K562 (cell line): ENCODE measurements at regions not wholly inside any gene's neighbourhood (a gene's known extent, or its start where the extent isn't known, plus 50 kb on each side); places are given as distances from the start of the nearest gene placed in this dataset.

ENCODE experiments used
- ATAC-seq: fragments of 200-7000 bp; cut with Tn5 transposase; 3 replicates; pipeline ENCODE4 v1.9.1; 2020; ENCODE audit warnings: moderate library complexity
- BruUV-seq: library from RNA; stranded (reverse); fragments of 400-500 nt; replicated peaks from 2 replicates; lab custom pipeline; 2021; lab: Mats Ljungman, UMichigan
- CTCF ChIA-PET: fragments of 300-600 bp; formaldehyde crosslinking; extraction: SDS; loops from one replicate; lab custom pipeline; 2021; ENCODE audit warnings: low intra/inter-chr PET ratio; lab: Yijun Ruan, JAX
- POLR2A ChIA-PET: fragments of 300-600, 350-650 bp; sonication (Branson Sonifier 250); formaldehyde crosslinking; extraction: SDS; loops from one replicate; lab custom pipeline; 2021; ENCODE audit warnings: antibody characterized with exemption, inconsistent platforms; lab: Yijun Ruan, JAX
- DNase-seq, 4 experiments: peaks; one replicate each; pipeline versions ENCODE4 v3.0.0 to v3.0.0-alpha.2; 2011 to 2018; ENCODE audit warnings: low spot score in 3 of 4, mixed read lengths in 3 of 4; ENCODE audit errors: extremely low read depth in 1 of 4
- FAIRE-seq: peaks from 2 replicates; lab custom pipeline; 2011; peaks lifted over from hg19 to GRCh38; lab: Jason Lieb, UNC
- H2AFZ ChIP-seq: 2 replicates; pipeline ENCODE4 v1.6.0; 2011; ENCODE audit warnings: low read depth, low read length, control low read depth, inconsistent platforms
- H3K27ac ChIP-seq: fragments of 200-600 bp; 3 replicates; pipeline ENCODE4 v1.8.0; 2011; ENCODE audit warnings: low read depth, mild to moderate bottlenecking, control low read depth, inconsistent platforms, low read length, moderate library complexity, mixed read lengths; ENCODE audit errors: extremely low read depth
- H3K27me3 ChIP-seq, 2 experiments: fragments of 300-600 bp in 1 of 2; 2 replicates in 1 of 2; 3 replicates in 1 of 2; pipeline versions ENCODE4 v1.6.0 to v1.8.0; 2011; ENCODE audit warnings: inconsistent platforms in 2 of 2, low read length in 2 of 2, mild to moderate bottlenecking in 1 of 2, mixed read lengths in 1 of 2, moderate library complexity in 1 of 2; ENCODE audit not compliant: control insufficient read depth in 2 of 2, insufficient read depth in 2 of 2
- H3K36me3 ChIP-seq: fragments of 300-600 bp; 3 replicates; pipeline ENCODE4 v1.8.0; 2011; ENCODE audit warnings: mild to moderate bottlenecking, low read length, inconsistent platforms; ENCODE audit not compliant: control insufficient read depth, insufficient read depth
- H3K4me1 ChIP-seq, 2 experiments: fragments of 200-600 bp in 1 of 2; replicated peaks in 1 of 2; 2 replicates in 1 of 2; 3 replicates in 1 of 2; pipeline versions ENCODE4 v1.5.1 to v1.8.0; 2011; ENCODE audit warnings: inconsistent platforms in 2 of 2, low read length in 2 of 2, mild to moderate bottlenecking in 1 of 2, mixed read lengths in 1 of 2, moderate library complexity in 1 of 2; ENCODE audit not compliant: control insufficient read depth in 2 of 2, insufficient read depth in 2 of 2
- H3K4me2 ChIP-seq: 2 replicates; pipeline ENCODE4 v1.6.1; 2011; ENCODE audit warnings: low read length, control low read depth, inconsistent platforms, mixed read lengths; ENCODE audit not compliant: insufficient read depth
- H3K4me3 ChIP-seq: fragments of 200-600 bp; sonication (generic), shearing (Covaris generic); 2 replicates; pipeline ENCODE4 v1.5.1; 2016; ENCODE audit warnings: control low read depth, inconsistent platforms
- H3K79me2 ChIP-seq: fragments of 200-600 bp; 3 replicates; pipeline ENCODE4 v1.8.0; 2011; ENCODE audit warnings: low read length, inconsistent platforms; ENCODE audit not compliant: control insufficient read depth, insufficient read depth
- H3K9ac ChIP-seq, 2 experiments: 2 replicates each; pipeline versions ENCODE4 v1.6.0 to v1.6.1; 2011; ENCODE audit warnings: low read depth in 2 of 2, low read length in 2 of 2, control low read depth in 1 of 2, inconsistent platforms in 1 of 2, mild to moderate bottlenecking in 1 of 2, mixed read lengths in 1 of 2; ENCODE audit not compliant: insufficient read depth in 1 of 2
- H3K9me1 ChIP-seq: one replicate; pipeline ENCODE4 v1.6.0; 2011; ENCODE audit warnings: inconsistent platforms, mild to moderate bottlenecking, low read length, moderate library complexity; ENCODE audit not compliant: control insufficient read depth, insufficient read depth
- H3K9me3 ChIP-seq: replicated peaks from 2 replicates; pipeline ENCODE4 v1.5.1; 2011; ENCODE audit warnings: low read depth, low read length, inconsistent platforms; ENCODE audit not compliant: control insufficient read depth, insufficient read depth
- H4K20me1 ChIP-seq: replicated peaks from 2 replicates; pipeline ENCODE4 v1.6.1; 2011; ENCODE audit warnings: low read length, inconsistent platforms, mixed read lengths; ENCODE audit not compliant: control insufficient read depth, insufficient read depth
- FOXJ2 ChIP-seq: fragments of 200-800 bp; sonication (Bioruptor generic); IDR thresholded peaks from 2 replicates; pipeline ENCODE4 v1.6.1; 2016; ENCODE audit warnings: missing genetic modification characterization, missing compliant biosample characterization
- HLTF ChIP-seq: fragments of 450-650 bp; IDR thresholded peaks from 2 replicates; pipeline ENCODE4 v1.6.1; 2016
- MCM3 ChIP-seq: fragments of 450-650 bp; IDR thresholded peaks from 2 replicates; pipeline ENCODE4 v1.6.1; 2016
- PML ChIP-seq: IDR thresholded peaks from 2 replicates; pipeline ENCODE4 v1.6.1; 2012; ENCODE audit warnings: low read length, inconsistent platforms
- POLR2B ChIP-seq: fragments of 450-650 bp; IDR thresholded peaks from 2 replicates; pipeline ENCODE4 v1.6.1; 2018; ENCODE audit warnings: low read depth; ENCODE audit not compliant: partially characterized antibody
- ZNF12 ChIP-seq: sonication (generic); formaldehyde crosslinking; IDR thresholded peaks from 2 replicates; pipeline ENCODE4 v1.4.0; 2020; ENCODE audit warnings: mild to moderate bottlenecking, missing genetic modification reagents
- WGBS: fragments of 100-300 bp; shearing (Covaris generic); methylation state at CpG from one replicate; pipeline ENCODE4 v1.1.6; 2016; ENCODE audit warnings: low coverage, mixed read lengths; ENCODE audit not compliant: insufficient coverage; ENCODE audit errors: missing lambda C conversion rate; 5-methylcytosine and 5-hydroxymethylcytosine counted together
- in situ Hi-C: fragments of 300-500 bp; cut with MboI; formaldehyde crosslinking; loops from 4 replicates; pipeline ENCODE4 v1.15.0; 2018; ENCODE audit warnings: inconsistent platforms, mixed read lengths
- intact Hi-C: fragments of 100-400 bp; cut with micrococcal nuclease; formaldehyde crosslinking; loops from 2 replicates; pipeline ENCODE4 v1.14.2; 2022
- TF ChIP-seq, protein P1 (sequence below): fragments of 450-650 bp; IDR thresholded peaks from 2 replicates; pipeline ENCODE4 v1.6.1; 2018; ENCODE audit not compliant: partially characterized antibody

DNA sequence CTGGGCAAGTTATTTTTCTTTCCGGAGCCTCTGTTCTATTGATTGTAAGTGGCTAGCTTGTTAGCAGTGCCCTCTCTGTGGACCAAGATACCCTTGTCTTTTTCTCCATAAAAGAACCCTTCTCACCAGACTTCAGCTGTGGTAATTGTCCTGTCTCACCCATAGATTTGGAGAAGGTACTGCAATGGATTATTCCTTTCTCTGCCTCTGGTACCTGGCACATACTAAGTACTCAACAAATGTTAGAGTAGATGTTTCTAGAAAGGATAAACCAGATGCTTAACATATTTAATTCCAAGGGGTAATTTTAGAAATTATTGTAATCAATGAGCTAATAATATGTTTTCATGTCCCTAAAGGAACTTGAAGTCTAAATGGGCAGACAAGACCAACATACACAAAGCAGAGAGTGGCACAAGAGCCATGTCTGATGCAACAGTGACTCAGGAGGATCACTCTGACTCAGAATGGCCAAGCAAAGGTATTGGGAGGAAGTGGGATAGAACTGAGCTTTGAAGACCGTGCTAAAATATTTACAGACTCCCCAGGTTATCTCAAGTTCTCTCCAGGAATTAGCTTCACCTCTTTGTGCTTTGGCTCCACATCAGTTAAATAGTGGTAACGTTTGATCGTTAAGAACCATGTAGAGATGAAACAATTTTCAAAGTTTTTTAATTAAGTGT lies 129.7 kb upstream of the OSR1 start (continued):
- TF ChIP-seq, protein P1, sequence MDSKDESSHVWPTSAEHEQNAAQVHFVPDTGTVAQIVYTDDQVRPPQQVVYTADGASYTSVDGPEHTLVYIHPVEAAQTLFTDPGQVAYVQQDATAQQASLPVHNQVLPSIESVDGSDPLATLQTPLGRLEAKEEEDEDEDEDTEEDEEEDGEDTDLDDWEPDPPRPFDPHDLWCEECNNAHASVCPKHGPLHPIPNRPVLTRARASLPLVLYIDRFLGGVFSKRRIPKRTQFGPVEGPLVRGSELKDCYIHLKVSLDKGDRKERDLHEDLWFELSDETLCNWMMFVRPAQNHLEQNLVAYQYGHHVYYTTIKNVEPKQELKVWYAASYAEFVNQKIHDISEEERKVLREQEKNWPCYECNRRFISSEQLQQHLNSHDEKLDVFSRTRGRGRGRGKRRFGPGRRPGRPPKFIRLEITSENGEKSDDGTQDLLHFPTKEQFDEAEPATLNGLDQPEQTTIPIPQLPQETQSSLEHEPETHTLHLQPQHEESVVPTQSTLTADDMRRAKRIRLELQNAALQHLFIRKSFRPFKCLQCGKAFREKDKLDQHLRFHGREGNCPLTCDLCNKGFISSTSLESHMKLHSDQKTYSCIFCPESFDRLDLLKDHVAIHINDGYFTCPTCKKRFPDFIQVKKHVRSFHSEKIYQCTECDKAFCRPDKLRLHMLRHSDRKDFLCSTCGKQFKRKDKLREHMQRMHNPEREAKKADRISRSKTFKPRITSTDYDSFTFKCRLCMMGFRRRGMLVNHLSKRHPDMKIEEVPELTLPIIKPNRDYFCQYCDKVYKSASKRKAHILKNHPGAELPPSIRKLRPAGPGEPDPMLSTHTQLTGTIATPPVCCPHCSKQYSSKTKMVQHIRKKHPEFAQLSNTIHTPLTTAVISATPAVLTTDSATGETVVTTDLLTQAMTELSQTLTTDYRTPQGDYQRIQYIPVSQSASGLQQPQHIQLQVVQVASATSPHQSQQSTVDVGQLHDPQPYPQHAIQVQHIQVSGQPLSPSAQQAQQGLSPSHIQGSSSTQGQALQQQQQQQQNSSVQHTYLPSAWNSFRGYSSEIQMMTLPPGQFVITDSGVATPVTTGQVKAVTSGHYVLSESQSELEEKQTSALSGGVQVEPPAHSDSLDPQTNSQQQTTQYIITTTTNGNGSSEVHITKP: no peak
- TF ChIP-seq ZNF12 (CRISPR knock-in tag): no peak
- TF ChIP-seq FOXJ2 (tag): no peak

GRCh38 chr2:19484736-19485135 lies 126.3 kb upstream of the OSR1 start:
- ChIA-PET CTCF (no interaction called here), POLR2A (no interaction called here)
- in situ Hi-C loops (no loop called here), intact Hi-C loops (no loop called here)
- H3K36me3 ChIP-seq: no peaks in the 10 kb centered on the region
- H3K9me1 ChIP-seq: no peaks in the 10 kb centered on the region
- no peak overlapping the region for H3K4me2 ChIP-seq
- ATAC-seq: no peak
- H2AFZ ChIP-seq: no peak overlapping the region
- no peak overlapping the region for H3K27ac ChIP-seq
- TF ChIP-seq PML: no peak
- TF ChIP-seq POLR2B: no peak
- no peak for TF ChIP-seq MCM3
- no peak for TF ChIP-seq HLTF
- H3K27me3 ChIP-seq: no peaks in the 10 kb centered on the region
- H3K9me3 ChIP-seq: no peaks in the 10 kb centered on the region
- no peak for DNase-seq
- BruUV-seq: no TSS peak
- H4K20me1 ChIP-seq: no peaks in the 10 kb centered on the region
- no peak overlapping the region for H3K4me3 ChIP-seq
- FAIRE-seq: no peak
- 6% methylated on average over 1 of the region's 1 CpG for WGBS
- no peak overlapping the region for H3K9ac ChIP-seq
- H3K4me1 ChIP-seq: no peaks in the 10 kb centered on the region
- H3K79me2 ChIP-seq: no peaks in the 10 kb centered on the region
